ENCODE measurements at regions not wholly inside any gene's neighbourhood (a gene's known extent, or its start where the extent isn't known, plus 50 kb on each side); places are given as distances from the start of the nearest gene placed in this dataset.

GRCh38 chr19:28046932-28047331, 1166.0 kb downstream of the UQCRFS1 start:
- CTCF ChIA-PET, result no interaction called here
- no peak overlapping the region for H3K27ac ChIP-seq (ENCODE audit: low read depth, low read length, poor library complexity, severe bottlenecking)
- POLR2A ChIA-PET (ENCODE audit: low non-redundant PET), result no interaction called here
- H3K4me1 ChIP-seq (ENCODE audit: insufficient read depth, low read length, poor library complexity, severe bottlenecking), result no peaks in the 10 kb centered on the region
- BruUV-seq (replicated peaks), result no TSS peak
- no peaks in the 10 kb centered on the region for H3K27me3 ChIP-seq (replicated peaks; ENCODE audit: insufficient read depth, low read depth, low read length, poor library complexity)
- no peak for DNase-seq (ENCODE audit: low spot score)
- no peaks in the 10 kb centered on the region for H3K36me3 ChIP-seq (ENCODE audit: insufficient read depth, low read length, poor library complexity, severe bottlenecking)
- no peak overlapping the region for H3K4me3 ChIP-seq (ENCODE audit: low read depth, low read length, poor library complexity, severe bottlenecking)
- no peak for TF ChIP-seq CTCF (conservative IDR thresholded peaks at IDR 0.05; ENCODE audit: low read depth, low read length)
- no peak for TF ChIP-seq EZH2 (IDR thresholded peaks at IDR 0.05; ENCODE audit: borderline replicate concordance, low read depth, low read length, poor library complexity, severe bottlenecking)
- intact Hi-C loops (cut with micrococcal nuclease; ENCODE audit: unreplicated experiment), result no loop called here
- H3K9me3 ChIP-seq (ENCODE audit: low read depth, low read length, poor library complexity, severe bottlenecking), result peaks cover 38% of the 10 kb centered on the region

GRCh38 chr19:28045621-28046020, 1167.3 kb downstream of the UQCRFS1 start:
- H3K27me3 ChIP-seq (replicated peaks; ENCODE audit: insufficient read depth, low read depth, low read length, poor library complexity), result no peaks in the 10 kb centered on the region
- intact Hi-C loops (cut with micrococcal nuclease; ENCODE audit: unreplicated experiment), result no loop called here
- CTCF ChIA-PET, result no interaction called here
- POLR2A ChIA-PET (ENCODE audit: low non-redundant PET), result no interaction called here
- no peak overlapping the region for H3K27ac ChIP-seq (ENCODE audit: low read depth, low read length, poor library complexity, severe bottlenecking)
- H3K4me1 ChIP-seq (ENCODE audit: insufficient read depth, low read length, poor library complexity, severe bottlenecking), result no peaks in the 10 kb centered on the region
- no TSS peak for BruUV-seq (replicated peaks)
- no peak overlapping the region for H3K4me3 ChIP-seq (ENCODE audit: low read depth, low read length, poor library complexity, severe bottlenecking)
- DNase-seq (ENCODE audit: low spot score), result no peak
- H3K36me3 ChIP-seq (ENCODE audit: insufficient read depth, low read length, poor library complexity, severe bottlenecking), result no peaks in the 10 kb centered on the region
- peaks cover 48% of the 10 kb centered on the region for H3K9me3 ChIP-seq (ENCODE audit: low read depth, low read length, poor library complexity, severe bottlenecking)
- TF ChIP-seq EZH2 (IDR thresholded peaks at IDR 0.05; ENCODE audit: borderline replicate concordance, low read depth, low read length, poor library complexity, severe bottlenecking) (no peak), CTCF (conservative IDR thresholded peaks at IDR 0.05; ENCODE audit: low read depth, low read length) (no peak)

GRCh38 chr19:28044477-28044876, 1168.5 kb downstream of the UQCRFS1 start:
- intact Hi-C loops (cut with micrococcal nuclease; ENCODE audit: unreplicated experiment), result no loop called here
- TF ChIP-seq EZH2 (IDR thresholded peaks at IDR 0.05; ENCODE audit: borderline replicate concordance, low read depth, low read length, poor library complexity, severe bottlenecking) (no peak), CTCF (conservative IDR thresholded peaks at IDR 0.05; ENCODE audit: low read depth, low read length) (no peak)
- H3K36me3 ChIP-seq (ENCODE audit: insufficient read depth, low read length, poor library complexity, severe bottlenecking), result no peaks in the 10 kb centered on the region
- no peaks in the 10 kb centered on the region for H3K4me1 ChIP-seq (ENCODE audit: insufficient read depth, low read length, poor library complexity, severe bottlenecking)
- ChIA-PET CTCF (no interaction called here), POLR2A (ENCODE audit: low non-redundant PET) (no interaction called here)
- peaks cover 46% of the 10 kb centered on the region for H3K9me3 ChIP-seq (ENCODE audit: low read depth, low read length, poor library complexity, severe bottlenecking)
- BruUV-seq (replicated peaks), result no TSS peak
- no peaks in the 10 kb centered on the region for H3K27me3 ChIP-seq (replicated peaks; ENCODE audit: insufficient read depth, low read depth, low read length, poor library complexity)
- no peak overlapping the region for H3K27ac ChIP-seq (ENCODE audit: low read depth, low read length, poor library complexity, severe bottlenecking)
- H3K4me3 ChIP-seq (ENCODE audit: low read depth, low read length, poor library complexity, severe bottlenecking), result no peak overlapping the region
- no peak for DNase-seq (ENCODE audit: low spot score)
